ENCODE measurements at regions not wholly inside any gene's neighbourhood (a gene's known extent, or its start where the extent isn't known, plus 50 kb on each side); places are given as distances from the start of the nearest gene placed in this dataset.

GRCh38 chr9:81414836-81415235, 274.5 kb downstream of the TLE1 start:
- no peak for TF ChIP-seq SIN3A (IDR thresholded peaks at IDR 0.05; ENCODE audit: borderline replicate concordance, insufficient read depth, low read length)
- TF ChIP-seq, protein P1, sequence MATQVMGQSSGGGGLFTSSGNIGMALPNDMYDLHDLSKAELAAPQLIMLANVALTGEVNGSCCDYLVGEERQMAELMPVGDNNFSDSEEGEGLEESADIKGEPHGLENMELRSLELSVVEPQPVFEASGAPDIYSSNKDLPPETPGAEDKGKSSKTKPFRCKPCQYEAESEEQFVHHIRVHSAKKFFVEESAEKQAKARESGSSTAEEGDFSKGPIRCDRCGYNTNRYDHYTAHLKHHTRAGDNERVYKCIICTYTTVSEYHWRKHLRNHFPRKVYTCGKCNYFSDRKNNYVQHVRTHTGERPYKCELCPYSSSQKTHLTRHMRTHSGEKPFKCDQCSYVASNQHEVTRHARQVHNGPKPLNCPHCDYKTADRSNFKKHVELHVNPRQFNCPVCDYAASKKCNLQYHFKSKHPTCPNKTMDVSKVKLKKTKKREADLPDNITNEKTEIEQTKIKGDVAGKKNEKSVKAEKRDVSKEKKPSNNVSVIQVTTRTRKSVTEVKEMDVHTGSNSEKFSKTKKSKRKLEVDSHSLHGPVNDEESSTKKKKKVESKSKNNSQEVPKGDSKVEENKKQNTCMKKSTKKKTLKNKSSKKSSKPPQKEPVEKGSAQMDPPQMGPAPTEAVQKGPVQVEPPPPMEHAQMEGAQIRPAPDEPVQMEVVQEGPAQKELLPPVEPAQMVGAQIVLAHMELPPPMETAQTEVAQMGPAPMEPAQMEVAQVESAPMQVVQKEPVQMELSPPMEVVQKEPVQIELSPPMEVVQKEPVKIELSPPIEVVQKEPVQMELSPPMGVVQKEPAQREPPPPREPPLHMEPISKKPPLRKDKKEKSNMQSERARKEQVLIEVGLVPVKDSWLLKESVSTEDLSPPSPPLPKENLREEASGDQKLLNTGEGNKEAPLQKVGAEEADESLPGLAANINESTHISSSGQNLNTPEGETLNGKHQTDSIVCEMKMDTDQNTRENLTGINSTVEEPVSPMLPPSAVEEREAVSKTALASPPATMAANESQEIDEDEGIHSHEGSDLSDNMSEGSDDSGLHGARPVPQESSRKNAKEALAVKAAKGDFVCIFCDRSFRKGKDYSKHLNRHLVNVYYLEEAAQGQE (IDR thresholded peaks at IDR 0.05; ENCODE audit: insufficient read depth in 1 of 2, low read depth in 2 of 2, low read length in 2 of 2): no peak

DNA sequence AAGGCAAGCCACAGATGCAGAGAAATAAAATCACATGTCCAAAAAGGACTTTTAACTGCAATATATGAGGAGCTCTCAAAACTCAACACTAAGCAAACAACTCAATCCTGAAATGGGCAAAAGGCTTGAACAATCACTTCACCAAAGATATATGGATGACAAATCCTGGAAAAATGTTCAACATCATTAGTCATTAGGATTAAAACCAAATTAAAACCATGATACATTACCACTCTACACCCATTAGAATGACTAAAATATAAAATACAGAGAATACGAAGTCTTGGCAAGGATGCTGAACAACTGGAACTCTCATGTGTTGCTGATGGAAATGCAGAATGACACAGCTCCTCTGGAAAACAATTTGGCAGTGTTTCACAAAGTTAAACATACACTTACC, 277.4 kb downstream of the TLE1 start:
- TF ChIP-seq TAF1 (IDR thresholded peaks at IDR 0.05; ENCODE audit: borderline replicate concordance, insufficient read depth, low read length) (no peak), FOXP2 (optimal IDR thresholded peaks at IDR 0.05; ENCODE audit: borderline replicate concordance, extremely low read depth, extremely low read length, insufficient read depth) (no peak), SIN3A (IDR thresholded peaks at IDR 0.05; ENCODE audit: borderline replicate concordance, insufficient read depth, low read length) (no peak), POLR2AphosphoS5 (IDR thresholded peaks at IDR 0.05; ENCODE audit: low read depth, low read length) (no peak)
- TF ChIP-seq, protein P1 (IDR thresholded peaks at IDR 0.05; ENCODE audit: insufficient read depth in 1 of 2, low read depth in 2 of 2, low read length in 2 of 2): no peak

- TF ChIP-seq SIN3A (IDR thresholded peaks at IDR 0.05; ENCODE audit: borderline replicate concordance, insufficient read depth, low read length) (no peak), POLR2AphosphoS5 (IDR thresholded peaks at IDR 0.05; ENCODE audit: low read depth, low read length) (no peak), FOXP2 (optimal IDR thresholded peaks at IDR 0.05; ENCODE audit: borderline replicate concordance, extremely low read depth, extremely low read length, insufficient read depth) (no peak), TAF1 (IDR thresholded peaks at IDR 0.05; ENCODE audit: borderline replicate concordance, insufficient read depth, low read length) (no peak)
- TF ChIP-seq, protein P1 (IDR thresholded peaks at IDR 0.05; ENCODE audit: insufficient read depth in 1 of 2, low read depth in 2 of 2, low read length in 2 of 2): no peak
These were observed 279.1 kb downstream of the TLE1 start for GRCh38 chr9:81410201-81410600.

DNA sequence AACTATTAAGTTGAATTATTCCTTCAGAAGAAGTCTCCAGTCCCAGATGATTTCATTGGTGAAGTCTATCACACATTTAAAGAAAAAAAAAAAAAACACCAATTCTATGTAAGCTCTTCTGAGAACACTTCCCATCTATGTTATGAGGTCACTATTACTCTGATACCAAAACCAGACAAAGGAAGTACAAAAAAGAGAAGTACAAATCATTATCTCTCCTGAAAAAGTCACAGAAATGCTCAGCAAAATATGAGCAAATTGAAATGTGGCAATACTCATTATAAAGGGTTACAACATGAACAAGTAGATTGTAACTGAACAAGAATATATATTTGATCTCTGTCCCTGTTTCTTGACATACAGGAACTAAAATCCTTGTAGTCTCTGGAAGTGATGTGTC, 280.4 kb downstream of the TLE1 start:
- TF ChIP-seq SIN3A (IDR thresholded peaks at IDR 0.05; ENCODE audit: borderline replicate concordance, insufficient read depth, low read length) (no peak), POLR2AphosphoS5 (IDR thresholded peaks at IDR 0.05; ENCODE audit: low read depth, low read length) (no peak), TAF1 (IDR thresholded peaks at IDR 0.05; ENCODE audit: borderline replicate concordance, insufficient read depth, low read length) (no peak), FOXP2 (optimal IDR thresholded peaks at IDR 0.05; ENCODE audit: borderline replicate concordance, extremely low read depth, extremely low read length, insufficient read depth) (no peak)
- TF ChIP-seq, protein P1 (IDR thresholded peaks at IDR 0.05; ENCODE audit: insufficient read depth in 1 of 2, low read depth in 2 of 2, low read length in 2 of 2): no peak

GRCh38 chr9:81404931-81405598, 284.3 kb downstream of the TLE1 start:
- TF ChIP-seq FOXP2 (optimal IDR thresholded peaks at IDR 0.05; ENCODE audit: borderline replicate concordance, extremely low read depth, extremely low read length, insufficient read depth) (no peak), POLR2AphosphoS5 (IDR thresholded peaks at IDR 0.05; ENCODE audit: low read depth, low read length) (no peak)
